Keratinocyte (primary cell): ENCODE measurements at regions not wholly inside any gene's neighbourhood (a gene's known extent, or its start where the extent isn't known, plus 50 kb on each side); places are given as distances from the start of the nearest gene placed in this dataset.

Experiments
- DNase-seq: peaks from one replicate; pipeline ENCODE4 v3.0.0-alpha.2; 2011; ENCODE audit warnings: low read depth, missing footprints, low spot score
- FAIRE-seq: peaks from 2 replicates; lab custom pipeline; 2011; peaks lifted over from hg19 to GRCh38; lab: Jason Lieb, UNC
- H2AFZ ChIP-seq: 2 replicates; pipeline ENCODE4 v1.6.0; 2012; ENCODE audit warnings: low read length, control low read depth, inconsistent platforms; ENCODE audit not compliant: control insufficient read depth
- H3K27ac ChIP-seq: 2 replicates; pipeline ENCODE4 v1.5.1; 2011; ENCODE audit warnings: low read length; ENCODE audit not compliant: control insufficient read depth, insufficient read depth
- H3K27me3 ChIP-seq: 3 replicates; pipeline ENCODE4 v1.6.0; 2011; ENCODE audit warnings: low read length; ENCODE audit not compliant: control insufficient read depth, insufficient read depth; ENCODE audit errors: extremely low read depth
- H3K36me3 ChIP-seq, 2 experiments: 2 replicates in 1 of 2; 3 replicates in 1 of 2; pipeline ENCODE4 v1.5.1; 2011; ENCODE audit warnings: low read length in 2 of 2, mild to moderate bottlenecking in 1 of 2; ENCODE audit not compliant: control insufficient read depth in 2 of 2, insufficient read depth in 2 of 2; ENCODE audit errors: extremely low read depth in 1 of 2
- H3K4me1 ChIP-seq: 3 replicates; pipeline ENCODE4 v1.5.1; 2011; ENCODE audit warnings: low read length; ENCODE audit not compliant: control insufficient read depth, insufficient read depth; ENCODE audit errors: extremely low read depth
- H3K4me2 ChIP-seq: 3 replicates; pipeline ENCODE4 v1.6.0; 2011; ENCODE audit warnings: low read depth, low read length; ENCODE audit not compliant: control insufficient read depth, insufficient read depth; ENCODE audit errors: extremely low read depth
- H3K4me3 ChIP-seq, 3 experiments: fragments of 200-600 bp in 1 of 3; sonication (generic) in 1 of 3; 2 replicates in 2 of 3; 3 replicates in 1 of 3; pipeline ENCODE4 v1.5.1; 2011 to 2016; ENCODE audit warnings: low read length in 3 of 3, mild to moderate bottlenecking in 3 of 3, control low read depth in 2 of 3, inconsistent platforms in 1 of 3, low read depth in 1 of 3, mixed read lengths in 1 of 3, mixed run types in 1 of 3, moderate library complexity in 1 of 3; ENCODE audit not compliant: control insufficient read depth in 2 of 3, insufficient read depth in 2 of 3; ENCODE audit errors: extremely low read depth in 1 of 3
- H3K79me2 ChIP-seq: 2 replicates; pipeline ENCODE4 v1.6.0; 2012; ENCODE audit warnings: low read length; ENCODE audit not compliant: control insufficient read depth, insufficient read depth
- H3K9ac ChIP-seq: 3 replicates; pipeline ENCODE4 v1.6.0; 2011; ENCODE audit warnings: low read length; ENCODE audit not compliant: control insufficient read depth, insufficient read depth; ENCODE audit errors: extremely low read depth
- H3K9me1 ChIP-seq: 3 replicates; pipeline ENCODE4 v1.6.0; 2011; ENCODE audit warnings: low read length; ENCODE audit not compliant: control insufficient read depth, insufficient read depth; ENCODE audit errors: extremely low read depth
- H3K9me3 ChIP-seq: 2 replicates; pipeline ENCODE4 v1.5.1; 2012; ENCODE audit warnings: low read depth, low read length; ENCODE audit not compliant: control insufficient read depth
- H4K20me1 ChIP-seq: 3 replicates; pipeline ENCODE4 v1.6.0; 2011; ENCODE audit warnings: low read length; ENCODE audit not compliant: control insufficient read depth, insufficient read depth; ENCODE audit errors: extremely low read depth
- EZH2 ChIP-seq: IDR thresholded peaks from one replicate; pipeline ENCODE4 v1.6.1; 2012; ENCODE audit warnings: inconsistent platforms, mild to moderate bottlenecking, low read length, moderate library complexity
- dilution Hi-C: fragments of 300-500 bp; cut with MboI; formaldehyde crosslinking; loops from one replicate; pipeline ENCODE4 v1.7.0; 2020; ENCODE audit warnings: low sequenced_read_pairs; ENCODE audit not compliant: extremely low pct_ligation_motif_present
- TF ChIP-seq, protein P1 (sequence below), 3 experiments: IDR thresholded peaks in 1 of 3; conservative IDR thresholded peaks in 1 of 3; optimal IDR thresholded peaks in 1 of 3; 2 replicates in 2 of 3; 3 replicates in 1 of 3; pipeline versions ENCODE3 to v1.5.1; 2011; ENCODE audit warnings: low read length in 3 of 3, mild to moderate bottlenecking in 3 of 3, moderate library complexity in 2 of 3, control low read depth in 1 of 3, inconsistent platforms in 1 of 3; ENCODE audit not compliant: insufficient read depth in 2 of 3; ENCODE audit errors: extremely low read depth in 1 of 3

DNA sequence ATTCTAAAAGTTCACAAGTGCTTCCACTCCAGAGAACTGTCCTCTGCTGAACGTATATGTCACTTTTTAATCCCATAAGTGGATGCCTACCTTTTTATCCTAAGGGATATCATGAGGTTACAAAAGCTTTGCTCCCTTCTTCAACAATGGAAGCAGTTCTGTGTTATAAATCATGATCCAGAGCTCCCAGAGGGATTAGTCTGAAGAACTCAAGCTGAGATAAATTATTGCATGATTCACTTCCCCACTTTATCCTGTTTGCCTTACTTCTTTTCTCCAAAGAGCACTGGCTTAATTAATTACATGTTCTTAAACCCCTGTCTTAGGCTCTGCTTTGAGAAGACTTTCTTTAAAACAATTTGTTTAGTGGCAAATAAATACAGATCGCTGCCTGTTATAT, 246.7 kb downstream of the PCDH17 start:
- H3K4me1 ChIP-seq: no peaks in the 10 kb centered on the region
- no peaks in the 10 kb centered on the region for H4K20me1 ChIP-seq
- H3K9ac ChIP-seq: no peak overlapping the region
- DNase-seq: no peak
- no peaks in the 10 kb centered on the region for H3K27me3 ChIP-seq
- H3K79me2 ChIP-seq: no peaks in the 10 kb centered on the region
- dilution Hi-C loops: no loop called here
- H3K4me3 ChIP-seq: no peak overlapping the region
- H3K9me1 ChIP-seq: no peaks in the 10 kb centered on the region
- H3K9me3 ChIP-seq: no peaks in the 10 kb centered on the region
- no peak for TF ChIP-seq EZH2
- TF ChIP-seq, protein P1, sequence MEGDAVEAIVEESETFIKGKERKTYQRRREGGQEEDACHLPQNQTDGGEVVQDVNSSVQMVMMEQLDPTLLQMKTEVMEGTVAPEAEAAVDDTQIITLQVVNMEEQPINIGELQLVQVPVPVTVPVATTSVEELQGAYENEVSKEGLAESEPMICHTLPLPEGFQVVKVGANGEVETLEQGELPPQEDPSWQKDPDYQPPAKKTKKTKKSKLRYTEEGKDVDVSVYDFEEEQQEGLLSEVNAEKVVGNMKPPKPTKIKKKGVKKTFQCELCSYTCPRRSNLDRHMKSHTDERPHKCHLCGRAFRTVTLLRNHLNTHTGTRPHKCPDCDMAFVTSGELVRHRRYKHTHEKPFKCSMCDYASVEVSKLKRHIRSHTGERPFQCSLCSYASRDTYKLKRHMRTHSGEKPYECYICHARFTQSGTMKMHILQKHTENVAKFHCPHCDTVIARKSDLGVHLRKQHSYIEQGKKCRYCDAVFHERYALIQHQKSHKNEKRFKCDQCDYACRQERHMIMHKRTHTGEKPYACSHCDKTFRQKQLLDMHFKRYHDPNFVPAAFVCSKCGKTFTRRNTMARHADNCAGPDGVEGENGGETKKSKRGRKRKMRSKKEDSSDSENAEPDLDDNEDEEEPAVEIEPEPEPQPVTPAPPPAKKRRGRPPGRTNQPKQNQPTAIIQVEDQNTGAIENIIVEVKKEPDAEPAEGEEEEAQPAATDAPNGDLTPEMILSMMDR (optimal IDR thresholded peaks at IDR 0.05 in 1 of 3, IDR thresholded peaks at IDR 0.05 in 1 of 3, conservative IDR thresholded peaks at IDR 0.05 in 1 of 3; ENCODE audit: extremely low read depth in 1 of 3, insufficient read depth in 2 of 3, low read length in 3 of 3): no peak
- H3K4me2 ChIP-seq: no peak overlapping the region
- FAIRE-seq: no peak
- no peaks in the 10 kb centered on the region for H3K36me3 ChIP-seq
- H3K27ac ChIP-seq: no peak overlapping the region
- no peak overlapping the region for H2AFZ ChIP-seq

DNA sequence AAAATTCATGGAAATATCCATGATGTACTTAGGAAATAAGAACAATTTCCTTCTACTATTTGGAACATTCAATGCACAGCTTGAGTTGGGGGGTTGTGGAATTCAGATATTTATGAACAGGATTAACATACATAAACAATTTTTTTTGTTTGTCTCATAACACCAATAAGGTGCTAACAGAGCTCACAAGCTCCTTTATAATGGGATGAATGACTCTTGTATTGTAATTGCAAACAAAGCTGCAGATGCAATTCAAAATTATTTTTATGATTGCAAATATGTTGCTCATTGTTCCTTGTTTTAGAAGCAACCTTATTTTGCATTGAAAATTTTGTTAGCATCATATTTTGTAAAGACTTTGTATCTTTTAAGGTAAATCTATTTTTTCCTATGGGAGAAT, 265.7 kb downstream of the PCDH17 start:
- Histone ChIP-seq H3K4me2 (no peak overlapping the region), H3K79me2 (no peaks in the 10 kb centered on the region), H3K9me3 (no peaks in the 10 kb centered on the region), H3K36me3 (no peaks in the 10 kb centered on the region), H3K9ac (no peak overlapping the region), H2AFZ (no peak overlapping the region), H3K4me1 (no peaks in the 10 kb centered on the region), H3K27ac (no peak overlapping the region), H3K9me1 (no peaks in the 10 kb centered on the region), H4K20me1 (no peaks in the 10 kb centered on the region), H3K4me3 (no peak overlapping the region), H3K27me3 (no peaks in the 10 kb centered on the region)
- DNase-seq (no peak), FAIRE-seq (no peak)
- no peak for TF ChIP-seq EZH2
- TF ChIP-seq, protein P1 (optimal IDR thresholded peaks at IDR 0.05 in 1 of 3, IDR thresholded peaks at IDR 0.05 in 1 of 3, conservative IDR thresholded peaks at IDR 0.05 in 1 of 3; ENCODE audit: extremely low read depth in 1 of 3, insufficient read depth in 2 of 3, low read length in 3 of 3): no peak
- dilution Hi-C loops: no loop called here
